ENCODE measurements at regions not wholly inside any gene's neighbourhood (a gene's known extent, or its start where the extent isn't known, plus 50 kb on each side); places are given as distances from the start of the nearest gene placed in this dataset.
"Not testable (repeated sequence)": the region's sequence is repeated elsewhere in the genome, so short reads cannot be mapped to it uniquely, and the experiment has no call there.

GRCh38 chr6:74889635-74890034 lies 316.2 kb downstream of the COL12A1 start:
- TF ChIP-seq CTCF (IDR thresholded peaks at IDR 0.05 in 4 of 5, conservative IDR thresholded peaks at IDR 0.05 in 1 of 5) (no peak), POLR2A (IDR thresholded peaks at IDR 0.05) (no peak)
- Histone ChIP-seq H3K36me3 (no peaks in the 10 kb centered on the region), H3K27me3 (no peaks in the 10 kb centered on the region), H3K4me3 (no peak overlapping the region), H3K27ac (no peak overlapping the region), H3K4me1 (no peaks in the 10 kb centered on the region), H3K9me3 (no peaks in the 10 kb centered on the region)
- in situ Hi-C loops (cut with MboI; ENCODE audit: low sequenced_read_pairs in 4 of 4): no loop called here
- ATAC-seq (no peak), DNase-seq (no peak)
- intact Hi-C loops (cut with DNase I; ENCODE audit: low total_unique reads): no loop called here

GRCh38 chr6:74888741-74889140 lies 317.1 kb downstream of the COL12A1 start:
- H3K27me3 ChIP-seq; H3K9me3 ChIP-seq; H3K27ac ChIP-seq; H3K36me3 ChIP-seq; intact Hi-C loops (cut with DNase I; ENCODE audit: low total_unique reads); H3K4me1 ChIP-seq; in situ Hi-C loops (cut with MboI; ENCODE audit: low sequenced_read_pairs in 4 of 4); ATAC-seq; DNase-seq; H3K4me3 ChIP-seq: not testable (repeated sequence)

GRCh38 chr6:74879976-74880375 lies 325.9 kb downstream of the COL12A1 start:
- Histone ChIP-seq H3K4me1 (no peaks in the 10 kb centered on the region), H3K9me3 (no peaks in the 10 kb centered on the region), H3K36me3 (no peaks in the 10 kb centered on the region), H3K27ac (no peak overlapping the region), H3K27me3 (no peaks in the 10 kb centered on the region), H3K4me3 (no peak overlapping the region)
- TF ChIP-seq POLR2A (IDR thresholded peaks at IDR 0.05) (no peak), CTCF (IDR thresholded peaks at IDR 0.05 in 4 of 5, conservative IDR thresholded peaks at IDR 0.05 in 1 of 5) (no peak)
- intact Hi-C loops (cut with DNase I; ENCODE audit: low total_unique reads) (no loop called here), in situ Hi-C loops (cut with MboI; ENCODE audit: low sequenced_read_pairs in 4 of 4) (no loop called here)
- ATAC-seq (no peak), DNase-seq (no peak)

GRCh38 chr6:74879234-74879633 lies 326.6 kb downstream of the COL12A1 start:
- Histone ChIP-seq H3K9me3 (no peaks in the 10 kb centered on the region), H3K27ac (peak overlapping the region in 1 of 4 donors; percentile 27), H3K4me1 (no peaks in the 10 kb centered on the region), H3K4me3 (no peak overlapping the region), H3K27me3 (no peaks in the 10 kb centered on the region), H3K36me3 (no peaks in the 10 kb centered on the region)
- in situ Hi-C loops (cut with MboI; ENCODE audit: low sequenced_read_pairs in 4 of 4) (no loop called here), intact Hi-C loops (cut with DNase I; ENCODE audit: low total_unique reads) (no loop called here)
- no peak for DNase-seq
- TF ChIP-seq CTCF (IDR thresholded peaks at IDR 0.05 in 4 of 5, conservative IDR thresholded peaks at IDR 0.05 in 1 of 5) (no peak), POLR2A (IDR thresholded peaks at IDR 0.05) (no peak)
- ATAC-seq: peak; percentile 51 to 56

- no peak for ATAC-seq
- in situ Hi-C loops (cut with MboI; ENCODE audit: low sequenced_read_pairs in 4 of 4): no loop called here
Observed at GRCh38 chr6:74875193-74875592, 330.7 kb downstream of the COL12A1 start.

More at GRCh38 chr6:74875193-74875592, 330.7 kb downstream of the COL12A1 start:
- Histone ChIP-seq H3K4me3 (no peak overlapping the region), H3K4me1 (no peaks in the 10 kb centered on the region), H3K36me3 (no peaks in the 10 kb centered on the region), H3K27ac (no peak overlapping the region), H3K27me3 (no peaks in the 10 kb centered on the region), H3K9me3 (no peaks in the 10 kb centered on the region)
- TF ChIP-seq POLR2A (IDR thresholded peaks at IDR 0.05) (no peak), CTCF (IDR thresholded peaks at IDR 0.05 in 4 of 5, conservative IDR thresholded peaks at IDR 0.05 in 1 of 5) (no peak)
- no peak for DNase-seq
- intact Hi-C loops (cut with DNase I; ENCODE audit: low total_unique reads): no loop called here
